GM18861 (cell line): ENCODE measurements at regions not wholly inside any gene's neighbourhood (a gene's known extent, or its start where the extent isn't known, plus 50 kb on each side); places are given as distances from the start of the nearest gene placed in this dataset.

Experiments
- ATAC-seq: cut with Tn5 transposase; IDR thresholded peaks from one replicate; pipeline ENCODE4 v1.9.1; 2021; ENCODE audit not compliant: unreplicated experiment

DNA sequence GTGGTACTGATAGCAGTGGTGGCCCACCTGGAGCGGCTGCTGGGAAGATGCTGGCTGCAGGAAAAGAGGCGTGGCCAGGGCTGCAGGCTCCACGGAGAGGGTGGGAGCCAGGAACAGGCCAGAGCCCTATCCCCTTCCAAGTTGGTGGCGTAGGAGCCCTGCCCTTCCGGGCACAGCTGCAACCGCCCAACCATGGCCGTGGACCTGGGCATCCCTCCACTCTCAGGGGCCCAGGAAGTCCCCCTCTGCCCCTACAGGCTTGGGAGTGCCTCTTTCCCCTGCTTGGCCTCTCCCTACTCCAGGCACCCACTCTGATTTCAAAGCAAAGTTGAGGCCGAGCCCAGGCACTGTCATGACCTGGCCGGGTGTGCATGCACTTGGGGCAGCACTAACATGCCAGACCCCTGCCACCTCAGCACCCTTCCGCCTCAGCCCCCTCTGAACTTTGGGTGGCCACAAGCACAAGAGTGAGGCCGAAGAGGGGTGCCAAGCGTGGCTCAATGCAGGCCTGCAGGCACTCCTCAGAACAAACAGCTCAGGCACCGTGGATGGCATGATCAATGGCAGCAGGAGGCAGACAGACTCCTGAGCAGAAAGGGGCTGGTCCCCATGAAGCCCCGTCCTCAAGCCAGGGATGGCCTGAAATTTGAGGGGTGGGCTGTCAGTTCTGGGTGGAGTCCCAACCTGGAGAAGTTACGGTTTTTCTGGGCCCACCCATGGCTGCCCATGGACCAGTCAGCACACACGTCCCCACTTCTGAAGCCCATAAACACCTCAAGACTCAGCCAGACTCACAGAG lies 164.9 kb upstream of the PRNP start:
- ATAC-seq: no peak

DNA sequence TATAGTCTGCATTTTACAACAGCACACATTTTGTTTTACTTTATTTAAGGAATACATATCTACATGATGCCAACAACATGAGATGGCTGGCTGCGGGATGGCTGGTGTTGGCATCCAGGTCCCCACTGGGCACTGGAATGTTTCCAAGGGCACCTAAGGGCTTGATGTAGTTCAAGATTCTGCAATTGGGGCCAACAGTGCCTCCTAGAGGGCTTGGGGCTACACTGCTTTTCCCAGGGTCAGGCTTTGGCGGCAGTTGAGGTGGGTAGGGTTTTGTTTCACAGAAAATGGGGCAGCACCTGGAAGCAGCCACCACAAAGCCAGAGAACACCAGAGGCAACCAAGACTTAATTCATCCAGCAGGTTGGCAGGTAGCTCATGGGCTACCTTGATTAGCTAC lies 166.7 kb upstream of the PRNP start:
- ATAC-seq: no peak

DNA sequence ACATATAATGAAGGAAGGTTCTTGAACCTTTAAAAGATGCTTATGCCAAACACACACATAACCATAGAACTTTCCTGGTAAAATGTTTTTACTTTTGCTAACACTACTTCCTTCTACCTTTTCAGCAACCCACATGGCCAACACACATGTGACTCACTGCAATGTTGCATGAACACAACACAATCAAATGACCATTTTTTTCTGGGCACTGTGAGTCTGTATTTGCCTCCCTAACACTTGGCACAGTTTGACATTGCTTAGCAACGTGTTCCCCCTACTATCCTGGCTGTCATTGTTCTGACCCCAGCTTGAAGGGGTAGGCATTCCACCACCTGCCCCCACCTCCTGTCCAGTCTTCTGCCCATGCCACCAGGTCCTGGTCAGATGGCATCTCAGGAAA lies 169.4 kb upstream of the PRNP start:
- ATAC-seq: no peak

DNA sequence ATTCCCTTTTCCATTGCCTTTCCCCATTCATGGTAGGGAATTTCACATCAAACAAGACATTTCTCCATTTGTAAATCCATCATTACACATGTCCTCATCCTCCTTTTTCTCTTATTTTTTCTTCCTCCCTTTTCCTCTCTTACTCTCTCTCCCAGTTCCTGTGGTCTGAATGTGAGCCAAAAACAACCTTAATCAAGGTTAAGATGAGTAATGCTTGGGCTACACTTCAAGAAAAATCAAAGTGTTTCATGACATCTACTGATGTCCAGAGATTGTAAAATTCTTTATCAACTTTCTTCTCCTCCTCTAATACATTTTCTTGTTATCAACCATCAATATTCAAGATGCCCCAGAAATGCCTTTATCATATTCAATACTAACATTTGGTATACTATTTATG lies 172.5 kb upstream of the PRNP start:
- ATAC-seq: no peak

GRCh38 chr20:4512891-4513550 lies 173.2 kb upstream of the PRNP start:
- no peak for ATAC-seq

GRCh38 chr20:4511776-4512175 lies 174.5 kb upstream of the PRNP start:
- no peak for ATAC-seq

DNA sequence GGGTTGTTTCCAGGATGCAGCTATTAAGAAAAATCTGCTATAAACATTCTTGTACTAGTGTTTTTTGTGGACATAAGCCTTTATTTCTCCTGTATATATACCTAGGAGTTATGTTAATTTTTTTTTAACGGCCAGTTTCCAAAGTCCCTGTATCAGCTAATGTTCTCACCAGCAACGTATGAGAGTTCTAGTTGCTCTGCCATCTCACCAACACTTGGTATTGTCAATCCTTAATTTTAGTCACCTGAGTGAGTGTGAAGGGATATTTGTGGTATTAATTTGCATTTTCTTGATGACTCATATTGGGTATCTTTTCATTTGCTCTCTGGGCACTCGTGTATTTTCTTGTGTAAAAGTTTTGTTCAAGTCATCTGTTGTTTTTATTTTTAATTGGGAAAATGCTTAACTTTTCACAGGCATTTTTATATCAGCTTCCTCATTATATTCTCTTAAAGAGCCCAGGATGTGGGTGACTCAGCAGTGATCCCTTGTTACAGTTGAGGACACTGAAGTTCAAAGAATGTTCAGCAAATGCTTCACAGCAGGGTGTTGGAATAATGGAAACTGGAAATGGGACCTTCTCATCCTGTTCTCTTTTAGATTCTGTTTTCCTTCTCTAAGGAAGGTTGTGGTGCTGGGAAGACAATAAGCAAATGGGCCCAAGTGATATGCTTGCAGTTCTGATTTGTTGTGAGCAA lies 176.3 kb upstream of the PRNP start:
- no peak for ATAC-seq

DNA sequence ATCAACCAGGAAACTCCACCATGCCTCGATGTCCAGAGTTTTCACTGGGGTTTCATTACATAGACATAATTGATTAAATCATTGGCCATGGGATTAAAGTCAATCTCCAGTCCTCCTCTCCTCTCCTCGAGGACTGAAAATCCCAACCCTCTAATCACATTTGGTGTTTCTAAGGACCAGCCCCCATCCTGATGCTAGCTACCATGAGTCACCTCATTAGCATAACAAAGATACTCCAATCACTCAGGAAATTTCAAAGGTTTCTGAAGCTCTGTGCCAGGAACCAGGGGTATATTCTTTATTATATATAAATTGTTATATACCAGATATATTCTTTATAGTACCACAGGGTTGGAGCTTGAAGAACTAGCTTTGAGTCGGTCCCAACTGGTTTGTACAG lies 177.5 kb upstream of the PRNP start:
- no peak for ATAC-seq

DNA sequence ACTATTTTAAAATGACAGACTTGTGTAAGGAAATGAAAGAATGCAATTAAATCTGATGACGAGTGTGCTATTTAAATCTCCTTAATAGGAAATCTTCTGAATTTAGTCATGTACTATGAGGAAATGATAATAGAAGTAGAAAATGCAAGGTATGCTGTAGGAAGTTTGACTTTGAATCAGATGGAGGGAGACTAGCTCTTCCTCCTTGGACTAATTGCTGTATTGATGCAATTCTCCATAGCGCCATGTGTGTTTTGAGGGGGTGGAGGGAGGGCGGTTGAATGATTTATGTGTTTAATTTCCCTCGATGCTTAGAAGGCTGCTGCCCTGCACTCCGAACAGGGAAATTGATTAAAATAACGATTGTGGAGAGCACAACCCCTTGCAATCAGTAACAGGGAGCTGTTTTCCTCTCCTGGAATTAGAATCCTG lies 179.0 kb upstream of the PRNP start:
- ATAC-seq: no peak

DNA sequence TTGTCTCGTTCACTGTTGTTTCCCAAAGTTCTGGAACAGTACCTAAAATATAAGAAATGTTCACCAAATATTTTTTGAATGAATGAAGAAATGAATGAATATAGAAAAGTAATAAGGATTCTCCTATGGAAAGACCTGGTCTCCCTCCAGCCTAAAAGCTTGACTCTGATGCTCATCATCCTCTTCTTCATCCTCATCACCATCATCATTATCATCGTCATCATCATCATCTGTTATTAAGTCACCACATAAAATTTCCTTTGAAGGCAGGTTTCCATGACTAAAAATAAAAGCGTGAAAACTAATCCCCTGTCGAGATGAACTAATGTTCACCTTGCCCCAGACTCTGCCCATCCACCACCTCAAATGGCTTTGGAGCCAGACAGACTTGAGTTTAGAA lies 181.4 kb upstream of the PRNP start:
- ATAC-seq: no peak

DNA sequence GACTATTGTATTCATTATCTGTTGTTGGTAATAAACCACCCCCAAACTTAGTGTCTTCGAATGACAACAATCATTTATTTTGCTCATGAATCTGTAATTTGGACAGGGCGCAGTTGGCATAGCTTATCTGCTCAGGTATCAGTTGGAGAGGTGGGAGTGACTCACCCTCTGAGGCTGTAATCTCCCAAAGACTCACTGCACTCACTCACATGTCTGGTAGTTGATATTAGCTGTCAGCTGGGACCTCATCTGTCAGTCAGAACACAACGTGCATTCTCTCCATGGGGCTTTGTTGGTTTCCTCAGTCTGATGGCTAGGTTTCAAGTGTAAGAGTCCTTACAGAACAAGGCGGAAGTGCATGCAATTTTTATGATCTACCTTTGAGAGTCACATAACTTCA lies 183.5 kb upstream of the PRNP start:
- ATAC-seq: no peak

DNA sequence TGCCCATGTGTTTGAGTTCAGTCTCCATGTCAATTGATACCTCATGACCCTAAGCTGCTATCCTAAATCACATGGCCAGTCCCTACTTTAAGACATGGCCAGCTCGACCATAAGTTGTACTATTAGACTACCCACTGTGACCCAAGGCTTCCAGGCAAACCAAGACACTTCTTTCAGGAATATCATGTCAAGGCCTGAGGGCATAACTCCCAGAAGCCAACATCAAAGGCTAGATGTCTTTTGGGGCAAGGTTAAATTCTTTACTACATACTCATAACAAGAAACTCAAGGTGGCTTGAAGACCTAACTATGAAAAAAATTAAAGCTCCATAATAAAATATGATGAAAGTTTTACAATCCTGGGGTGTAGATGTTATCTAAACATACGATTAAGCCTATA lies 192.9 kb upstream of the PRNP start:
- ATAC-seq: no peak

- ATAC-seq: no peak
Observed at GRCh38 chr20:4491643-4492042, 194.6 kb upstream of the PRNP start.

GRCh38 chr20:4490606-4491280 lies 195.5 kb upstream of the PRNP start:
- no peak for ATAC-seq

GRCh38 chr20:4490045-4490444 lies 196.2 kb upstream of the PRNP start:
- ATAC-seq: no peak

- ATAC-seq: no peak
Observed at GRCh38 chr20:4488407-4489339, 197.6 kb upstream of the PRNP start.

- no peak for ATAC-seq
Observed at GRCh38 chr20:4484379-4484997, 201.8 kb upstream of the PRNP start.

DNA sequence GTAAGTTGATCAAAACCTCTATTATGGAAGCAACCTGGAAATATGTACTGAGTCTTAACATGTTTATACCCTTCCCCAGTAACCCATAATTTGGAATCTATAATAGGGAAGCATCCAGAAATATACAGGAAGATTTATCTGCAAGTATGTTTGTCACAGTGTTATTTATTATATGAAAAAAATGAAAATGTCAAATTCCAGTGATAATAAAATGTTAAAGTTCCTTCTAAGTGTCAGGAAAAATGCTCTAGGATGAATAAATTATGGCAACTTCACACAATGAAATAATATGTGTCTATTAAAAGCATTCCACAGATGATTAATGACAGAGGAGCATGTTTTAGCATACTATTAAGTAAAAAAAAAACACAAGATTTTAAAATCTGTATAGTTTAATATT lies 202.3 kb upstream of the PRNP start:
- no peak for ATAC-seq

- no peak for ATAC-seq
Observed at GRCh38 chr20:4483486-4483885, 202.8 kb upstream of the PRNP start.

DNA sequence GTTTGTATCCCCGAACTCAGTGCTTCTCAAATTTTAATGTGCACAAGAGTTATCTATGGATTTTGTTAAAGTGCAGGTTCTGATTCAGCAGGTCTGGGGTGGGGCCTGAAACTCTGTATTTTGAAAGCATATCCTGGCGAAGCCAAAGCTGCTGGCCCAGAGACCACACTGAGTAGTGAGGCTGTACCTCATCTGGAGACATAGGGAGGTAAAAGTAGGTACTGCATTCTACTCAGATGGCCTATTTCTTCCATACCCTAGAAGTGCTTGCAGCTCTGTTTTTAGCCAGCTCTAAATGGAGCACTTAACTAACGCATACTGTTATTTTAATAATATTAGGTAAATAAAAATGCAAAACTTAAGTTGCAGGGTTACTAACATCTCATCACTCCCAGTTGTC lies 206.2 kb upstream of the PRNP start:
- ATAC-seq: no peak
